ENCODE measurements at regions not wholly inside any gene's neighbourhood (a gene's known extent, or its start where the extent isn't known, plus 50 kb on each side); places are given as distances from the start of the nearest gene placed in this dataset.

DNA sequence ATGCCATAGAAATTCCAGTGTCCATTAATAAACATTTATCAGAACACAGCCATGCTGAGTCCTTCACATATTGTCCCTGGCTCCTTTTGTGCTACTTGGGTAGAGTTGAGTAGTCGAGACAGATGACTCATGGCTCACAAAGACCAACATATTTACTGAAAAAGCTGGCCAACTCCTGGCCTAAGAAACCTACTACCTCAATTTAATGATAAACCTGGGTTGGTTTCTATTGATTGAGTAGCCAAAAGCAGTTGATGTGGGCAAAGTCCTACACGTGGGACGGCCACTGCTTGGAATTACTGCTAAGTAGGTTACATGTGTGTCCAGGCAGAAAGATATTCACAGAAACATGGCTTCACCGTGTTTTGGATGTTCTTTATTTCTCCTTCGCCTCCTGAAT, 402.2 kb downstream of the NR2F2 start:
- CTCF ChIA-PET: interaction anchor here (1.6 kb wide), 1 partner anchor 9 kb away, joined by 4 read pairs; no protein-coding TSS in a partner anchor
- TF ChIP-seq ZNF155 (tag by site-specific recombination; IDR thresholded peaks at IDR 0.05): no peak
- TF ChIP-seq ZNF302 (tag by site-specific recombination; IDR thresholded peaks at IDR 0.05; ENCODE audit: low read depth): no peak
- TF ChIP-seq FEZF1 (tag by site-specific recombination; IDR thresholded peaks at IDR 0.05): no peak
- no peak for TF ChIP-seq ZNF830 (tag by site-specific recombination; IDR thresholded peaks at IDR 0.05; ENCODE audit: low read depth)
- TF ChIP-seq, protein P1, sequence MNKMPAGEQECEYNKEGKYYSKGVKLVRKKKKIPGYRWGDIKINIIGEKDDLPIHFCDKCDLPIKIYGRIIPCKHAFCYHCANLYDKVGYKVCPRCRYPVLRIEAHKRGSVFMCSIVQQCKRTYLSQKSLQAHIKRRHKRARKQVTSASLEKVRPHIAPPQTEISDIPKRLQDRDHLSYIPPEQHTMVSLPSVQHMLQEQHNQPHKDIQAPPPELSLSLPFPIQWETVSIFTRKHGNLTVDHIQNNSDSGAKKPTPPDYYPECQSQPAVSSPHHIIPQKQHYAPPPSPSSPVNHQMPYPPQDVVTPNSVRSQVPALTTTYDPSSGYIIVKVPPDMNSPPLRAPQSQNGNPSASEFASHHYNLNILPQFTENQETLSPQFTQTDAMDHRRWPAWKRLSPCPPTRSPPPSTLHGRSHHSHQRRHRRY (tag by site-specific recombination; IDR thresholded peaks at IDR 0.05): no peak
- no peak for TF ChIP-seq ZSCAN23 (tag by site-specific recombination; IDR thresholded peaks at IDR 0.05)
- TF ChIP-seq, protein P2, sequence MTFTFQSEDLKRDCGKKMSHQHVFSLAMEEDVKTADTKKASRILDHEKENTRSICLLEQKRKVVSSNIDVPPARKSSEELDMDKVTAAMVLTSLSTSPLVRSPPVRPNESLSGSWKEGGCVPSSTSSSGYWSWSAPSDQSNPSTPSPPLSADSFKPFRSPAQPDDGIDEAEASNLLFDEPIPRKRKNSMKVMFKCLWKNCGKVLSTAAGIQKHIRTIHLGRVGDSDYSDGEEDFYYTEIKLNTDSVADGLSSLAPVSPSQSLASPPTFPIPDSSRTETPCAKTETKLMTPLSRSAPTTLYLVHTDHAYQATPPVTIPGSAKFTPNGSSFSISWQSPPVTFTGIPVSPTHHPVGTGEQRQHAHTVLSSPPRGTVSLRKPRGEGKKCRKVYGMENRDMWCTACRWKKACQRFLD (tag by site-specific recombination; IDR thresholded peaks at IDR 0.05): no peak
- no peak for TF ChIP-seq ZBTB7A (tag by site-specific recombination; IDR thresholded peaks at IDR 0.05; ENCODE audit: low read depth)
- TF ChIP-seq MEIS1 (CRISPR knock-in tag; IDR thresholded peaks at IDR 0.05; ENCODE audit: borderline replicate concordance): no peak
- TF ChIP-seq, protein P3, sequence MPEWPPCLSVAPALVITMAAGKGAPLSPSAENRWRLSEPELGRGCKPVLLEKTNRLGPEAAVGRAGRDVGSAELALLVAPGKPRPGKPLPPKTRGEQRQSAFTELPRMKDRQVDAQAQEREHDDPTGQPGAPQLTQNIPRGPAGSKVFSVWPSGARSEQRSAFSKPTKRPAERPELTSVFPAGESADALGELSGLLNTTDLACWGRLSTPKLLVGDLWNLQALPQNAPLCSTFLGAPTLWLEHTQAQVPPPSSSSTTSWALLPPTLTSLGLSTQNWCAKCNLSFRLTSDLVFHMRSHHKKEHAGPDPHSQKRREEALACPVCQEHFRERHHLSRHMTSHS (tag by site-specific recombination; IDR thresholded peaks at IDR 0.05): no peak
- TF ChIP-seq ZNF24 (tag by site-specific recombination; IDR thresholded peaks at IDR 0.05): no peak
- TF ChIP-seq ZNF239 (tag by site-specific recombination; IDR thresholded peaks at IDR 0.05): no peak
- no peak for TF ChIP-seq ZNF677 (tag by site-specific recombination; IDR thresholded peaks at IDR 0.05)
- POLR2A ChIA-PET: no interaction called here

DNA sequence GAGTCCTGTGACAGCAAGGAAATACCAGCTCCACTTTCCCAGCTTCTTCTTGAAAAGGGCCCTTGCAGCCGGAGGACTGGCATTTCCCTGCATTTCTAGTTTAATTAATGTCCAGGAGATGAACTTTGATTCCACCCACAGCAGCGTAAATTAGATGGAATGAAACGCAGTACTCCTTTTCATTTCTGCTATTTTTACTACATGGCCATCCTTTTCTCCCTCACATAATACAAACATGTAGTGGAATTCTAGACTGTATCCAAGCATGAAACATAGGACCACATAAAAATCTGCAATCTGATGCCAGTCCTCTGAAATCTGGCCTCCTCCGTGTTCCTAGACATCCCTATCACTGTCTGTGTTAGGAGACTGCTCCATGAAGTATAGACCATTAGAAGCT, 403.2 kb downstream of the NR2F2 start:
- H3K27ac ChIP-seq (ENCODE audit: extremely low read depth, low read depth, low read length): no peak overlapping the region
- no peaks in the 10 kb centered on the region for H3K4me1 ChIP-seq (ENCODE audit: control insufficient read depth, insufficient read depth, low read length)
- H3K36me3 ChIP-seq (ENCODE audit: control insufficient read depth in 2 of 2, insufficient read depth in 1 of 2, low read length in 2 of 2): no peaks in the 10 kb centered on the region
- H3K4me3 ChIP-seq (ENCODE audit: low read depth, low read length): no peak overlapping the region
- H3K9me3 ChIP-seq (ENCODE audit: control insufficient read depth, insufficient read depth, low read depth, low read length): no peaks in the 10 kb centered on the region
- ChIA-PET CTCF (interaction anchor here (1.6 kb wide), 1 partner anchor 8 kb away, joined by 4 read pairs; no protein-coding TSS in a partner anchor), POLR2A (no interaction called here)
- TF ChIP-seq, protein P4, sequence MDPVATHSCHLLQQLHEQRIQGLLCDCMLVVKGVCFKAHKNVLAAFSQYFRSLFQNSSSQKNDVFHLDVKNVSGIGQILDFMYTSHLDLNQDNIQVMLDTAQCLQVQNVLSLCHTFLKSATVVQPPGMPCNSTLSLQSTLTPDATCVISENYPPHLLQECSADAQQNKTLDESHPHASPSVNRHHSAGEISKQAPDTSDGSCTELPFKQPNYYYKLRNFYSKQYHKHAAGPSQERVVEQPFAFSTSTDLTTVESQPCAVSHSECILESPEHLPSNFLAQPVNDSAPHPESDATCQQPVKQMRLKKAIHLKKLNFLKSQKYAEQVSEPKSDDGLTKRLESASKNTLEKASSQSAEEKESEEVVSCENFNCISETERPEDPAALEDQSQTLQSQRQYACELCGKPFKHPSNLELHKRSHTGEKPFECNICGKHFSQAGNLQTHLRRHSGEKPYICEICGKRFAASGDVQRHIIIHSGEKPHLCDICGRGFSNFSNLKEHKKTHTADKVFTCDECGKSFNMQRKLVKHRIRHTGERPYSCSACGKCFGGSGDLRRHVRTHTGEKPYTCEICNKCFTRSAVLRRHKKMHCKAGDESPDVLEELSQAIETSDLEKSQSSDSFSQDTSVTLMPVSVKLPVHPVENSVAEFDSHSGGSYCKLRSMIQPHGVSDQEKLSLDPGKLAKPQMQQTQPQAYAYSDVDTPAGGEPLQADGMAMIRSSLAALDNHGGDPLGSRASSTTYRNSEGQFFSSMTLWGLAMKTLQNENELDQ (tag by site-specific recombination; IDR thresholded peaks at IDR 0.05; ENCODE audit: low read depth): no peak
- TF ChIP-seq, protein P5, sequence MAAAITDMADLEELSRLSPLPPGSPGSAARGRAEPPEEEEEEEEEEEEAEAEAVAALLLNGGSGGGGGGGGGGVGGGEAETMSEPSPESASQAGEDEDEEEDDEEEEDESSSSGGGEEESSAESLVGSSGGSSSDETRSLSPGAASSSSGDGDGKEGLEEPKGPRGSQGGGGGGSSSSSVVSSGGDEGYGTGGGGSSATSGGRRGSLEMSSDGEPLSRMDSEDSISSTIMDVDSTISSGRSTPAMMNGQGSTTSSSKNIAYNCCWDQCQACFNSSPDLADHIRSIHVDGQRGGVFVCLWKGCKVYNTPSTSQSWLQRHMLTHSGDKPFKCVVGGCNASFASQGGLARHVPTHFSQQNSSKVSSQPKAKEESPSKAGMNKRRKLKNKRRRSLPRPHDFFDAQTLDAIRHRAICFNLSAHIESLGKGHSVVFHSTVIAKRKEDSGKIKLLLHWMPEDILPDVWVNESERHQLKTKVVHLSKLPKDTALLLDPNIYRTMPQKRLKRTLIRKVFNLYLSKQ (tag by site-specific recombination; IDR thresholded peaks at IDR 0.05; ENCODE audit: borderline replicate concordance): no peak
- TF ChIP-seq ZSCAN30 (tag by site-specific recombination; IDR thresholded peaks at IDR 0.05) (no peak), WT1 (tag by site-specific recombination; IDR thresholded peaks at IDR 0.05) (no peak), ZFP41 (tag by site-specific recombination; IDR thresholded peaks at IDR 0.05; ENCODE audit: borderline replicate concordance) (no peak), BCL11A (tag by site-specific recombination; IDR thresholded peaks at IDR 0.05; ENCODE audit: low read depth) (no peak), ZNF133 (tag by site-specific recombination; IDR thresholded peaks at IDR 0.05) (no peak), ZNF184 (tag by site-specific recombination; IDR thresholded peaks at IDR 0.05) (no peak)
- TF ChIP-seq, protein P6, sequence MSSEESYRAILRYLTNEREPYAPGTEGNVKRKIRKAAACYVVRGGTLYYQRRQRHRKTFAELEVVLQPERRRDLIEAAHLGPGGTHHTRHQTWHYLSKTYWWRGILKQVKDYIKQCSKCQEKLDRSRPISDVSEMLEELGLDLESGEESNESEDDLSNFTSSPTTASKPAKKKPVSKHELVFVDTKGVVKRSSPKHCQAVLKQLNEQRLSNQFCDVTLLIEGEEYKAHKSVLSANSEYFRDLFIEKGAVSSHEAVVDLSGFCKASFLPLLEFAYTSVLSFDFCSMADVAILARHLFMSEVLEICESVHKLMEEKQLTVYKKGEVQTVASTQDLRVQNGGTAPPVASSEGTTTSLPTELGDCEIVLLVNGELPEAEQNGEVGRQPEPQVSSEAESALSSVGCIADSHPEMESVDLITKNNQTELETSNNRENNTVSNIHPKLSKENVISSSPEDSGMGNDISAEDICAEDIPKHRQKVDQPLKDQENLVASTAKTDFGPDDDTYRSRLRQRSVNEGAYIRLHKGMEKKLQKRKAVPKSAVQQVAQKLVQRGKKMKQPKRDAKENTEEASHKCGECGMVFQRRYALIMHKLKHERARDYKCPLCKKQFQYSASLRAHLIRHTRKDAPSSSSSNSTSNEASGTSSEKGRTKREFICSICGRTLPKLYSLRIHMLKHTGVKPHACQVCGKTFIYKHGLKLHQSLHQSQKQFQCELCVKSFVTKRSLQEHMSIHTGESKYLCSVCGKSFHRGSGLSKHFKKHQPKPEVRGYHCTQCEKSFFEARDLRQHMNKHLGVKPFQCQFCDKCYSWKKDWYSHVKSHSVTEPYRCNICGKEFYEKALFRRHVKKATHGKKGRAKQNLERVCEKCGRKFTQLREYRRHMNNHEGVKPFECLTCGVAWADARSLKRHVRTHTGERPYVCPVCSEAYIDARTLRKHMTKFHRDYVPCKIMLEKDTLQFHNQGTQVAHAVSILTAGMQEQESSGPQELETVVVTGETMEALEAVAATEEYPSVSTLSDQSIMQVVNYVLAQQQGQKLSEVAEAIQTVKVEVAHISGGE (tag by site-specific recombination; conservative IDR thresholded peaks at IDR 0.05; ENCODE audit: low read depth): no peak

More for the DNA sequence above, 402.2 kb downstream of the NR2F2 start:
- Histone ChIP-seq H3K9me3 (ENCODE audit: control insufficient read depth, insufficient read depth, low read depth, low read length) (no peaks in the 10 kb centered on the region), H3K27ac (ENCODE audit: extremely low read depth, low read depth, low read length) (no peak overlapping the region), H3K4me1 (ENCODE audit: control insufficient read depth, insufficient read depth, low read length) (no peaks in the 10 kb centered on the region), H3K36me3 (ENCODE audit: control insufficient read depth in 2 of 2, insufficient read depth in 1 of 2, low read length in 2 of 2) (no peaks in the 10 kb centered on the region), H3K4me3 (ENCODE audit: low read depth, low read length) (no peak overlapping the region)

Measured in HEK293 (cell line).